Gastroesophageal sphincter (tissue), 4 donors: ENCODE measurements at regions not wholly inside any gene's neighbourhood (a gene's known extent, or its start where the extent isn't known, plus 50 kb on each side); places are given as distances from the start of the nearest gene placed in this dataset.

Experiments
- ATAC-seq: fragments of 150-250 bp; one replicate; pipeline ENCODE4 v1.9.1; 2016; ENCODE audit warnings: mild to moderate bottlenecking, moderate library complexity
- H3K27ac ChIP-seq, 4 donors: fragments of 200-600 bp; sonication (generic) in 3 of 4; 1 replicate in 3 of 4; 2 replicates in 1 of 4; pipeline ENCODE4 v1.5.1; 2016 to 2019
- H3K27me3 ChIP-seq: fragments of 200-600 bp; sonication (generic); one replicate; pipeline ENCODE4 v1.5.1; 2019
- H3K36me3 ChIP-seq, 2 donors: fragments of 200-600 bp; sonication (generic); one replicate each; pipeline ENCODE4 v1.5.1; 2019; ENCODE audit warnings: control low read depth in 1 of 2
- H3K4me1 ChIP-seq, 3 donors: fragments of 200-600 bp; sonication (generic); 1 replicate in 2 of 3; 2 replicates in 1 of 3; pipeline ENCODE4 v1.5.1; 2016 to 2019; ENCODE audit warnings: control low read depth in 2 of 3
- H3K4me3 ChIP-seq, 2 donors: fragments of 200-600 bp; sonication (generic); one replicate each; pipeline ENCODE4 v1.5.1; 2019; ENCODE audit warnings: mild to moderate bottlenecking in 1 of 2, moderate library complexity in 1 of 2
- H3K9me3 ChIP-seq, 3 donors: fragments of 200-600 bp; sonication (generic); one replicate each; pipeline ENCODE4 v1.5.1; 2017 to 2019; ENCODE audit warnings: control low read depth in 2 of 3
- CTCF ChIP-seq, 4 experiments: fragments of 200-600 bp in 2 of 4; fragments of 450-650 bp in 2 of 4; sonication (generic) in 1 of 4; IDR thresholded peaks; one replicate each; pipeline ENCODE4 v1.5.1; 2017 to 2019; ENCODE audit warnings: antibody characterized with exemption in 4 of 4, mild to moderate bottlenecking in 2 of 4, moderate library complexity in 2 of 4
- EP300 ChIP-seq: sonication (generic); formaldehyde crosslinking; IDR thresholded peaks from one replicate; pipeline ENCODE4 v1.6.1; 2017; ENCODE audit warnings: antibody characterized with exemption, mild to moderate bottlenecking
- POLR2A ChIP-seq, 2 donors: fragments of 450-650 bp; IDR thresholded peaks; one replicate each; pipeline ENCODE4 v1.6.1; 2017; ENCODE audit warnings: antibody characterized with exemption in 2 of 2, mild to moderate bottlenecking in 2 of 2, moderate library complexity in 1 of 2
- POLR2AphosphoS5 ChIP-seq: sonication (generic); formaldehyde crosslinking; IDR thresholded peaks from one replicate; pipeline ENCODE4 v1.6.1; 2017; ENCODE audit warnings: antibody characterized with exemption
- WGBS, 2 donors: methylation state at CpG; one replicate each; pipeline ENCODE4 v1.1.5; 2018; ENCODE audit warnings: low coverage in 1 of 2; 5-methylcytosine and 5-hydroxymethylcytosine counted together

- Histone ChIP-seq H3K36me3 (no peaks in the 10 kb centered on the region), H3K9me3 (no peaks in the 10 kb centered on the region), H3K27me3 (no peaks in the 10 kb centered on the region), H3K4me1 (no peaks in the 10 kb centered on the region), H3K27ac (no peak overlapping the region), H3K4me3 (no peak overlapping the region)
- WGBS, 2 donors, result 26 to 47% methylated on average over 3 of the region's 3 CpGs
- TF ChIP-seq CTCF (IDR thresholded peaks at IDR 0.05) (no peak), POLR2AphosphoS5 (no peak), EP300 (no peak), POLR2A (IDR thresholded peaks at IDR 0.05) (no peak)
- no peak for ATAC-seq
These were observed 743.3 kb upstream of the AGA start for GRCh38 chr4:178185517-178185916.

GRCh38 chr4:178192611-178193010, 750.4 kb upstream of the AGA start:
- Histone ChIP-seq H3K27ac (no peak overlapping the region), H3K36me3 (no peaks in the 10 kb centered on the region), H3K9me3 (no peaks in the 10 kb centered on the region), H3K27me3 (no peaks in the 10 kb centered on the region), H3K4me3 (no peak overlapping the region), H3K4me1 (no peaks in the 10 kb centered on the region)
- TF ChIP-seq POLR2A (IDR thresholded peaks at IDR 0.05) (no peak), EP300 (no peak), POLR2AphosphoS5 (no peak), CTCF (IDR thresholded peaks at IDR 0.05) (no peak)
- no peak for ATAC-seq

GRCh38 chr4:178196751-178197374, 754.6 kb upstream of the AGA start:
- TF ChIP-seq CTCF (IDR thresholded peaks at IDR 0.05) (no peak), POLR2AphosphoS5 (no peak), EP300 (no peak), POLR2A (IDR thresholded peaks at IDR 0.05) (no peak)
- Histone ChIP-seq H3K9me3 (no peaks in the 10 kb centered on the region), H3K4me3 (no peak overlapping the region), H3K27ac (no peak overlapping the region), H3K27me3 (no peaks in the 10 kb centered on the region), H3K4me1 (no peaks in the 10 kb centered on the region), H3K36me3 (no peaks in the 10 kb centered on the region)
- 65 to 80% methylated on average over 4 to 6 of the region's 6 CpGs for whole genome bisulfite sequencing, 2 donors
- no peak for ATAC-seq

- H3K4me1 ChIP-seq, result no peaks in the 10 kb centered on the region
- no peak overlapping the region for H3K27ac ChIP-seq
- H3K27me3 ChIP-seq, result no peaks in the 10 kb centered on the region
- peaks cover 0 to under 1% (median 0%) of the 10 kb centered on the region in 3 donors for H3K9me3 ChIP-seq
- no peaks in the 10 kb centered on the region for H3K36me3 ChIP-seq
- no peak for ATAC-seq
- H3K4me3 ChIP-seq, result no peak overlapping the region
- no peak for TF ChIP-seq POLR2A (IDR thresholded peaks at IDR 0.05)
- no peak for TF ChIP-seq EP300
- TF ChIP-seq POLR2AphosphoS5, result no peak
- no peak for TF ChIP-seq CTCF (IDR thresholded peaks at IDR 0.05)
These were observed 756.5 kb upstream of the AGA start for GRCh38 chr4:178198691-178199090.

- no peaks in the 10 kb centered on the region for H3K27me3 ChIP-seq
- H3K4me1 ChIP-seq, result no peaks in the 10 kb centered on the region
- H3K36me3 ChIP-seq, result no peaks in the 10 kb centered on the region
- H3K27ac ChIP-seq, result no peak overlapping the region
- WGBS, 2 donors, result 86% methylated on average over 1 of the region's 1 CpG; no CpG with 5 or more reads in 1 of the 2 donors
- TF ChIP-seq EP300 (no peak), CTCF (IDR thresholded peaks at IDR 0.05) (no peak), POLR2AphosphoS5 (no peak), POLR2A (IDR thresholded peaks at IDR 0.05) (no peak)
- H3K4me3 ChIP-seq, result no peak overlapping the region
- ATAC-seq, result no peak
- H3K9me3 ChIP-seq, result peaks cover 0 to 8% (median 0%) of the 10 kb centered on the region in 3 donors
These were observed 760.2 kb upstream of the AGA start for GRCh38 chr4:178202422-178202821.
